HEK293 (cell line): ENCODE measurements at regions not wholly inside any gene's neighbourhood (a gene's known extent, or its start where the extent isn't known, plus 50 kb on each side); places are given as distances from the start of the nearest gene placed in this dataset.
A peak's percentile ranks its signal among the peaks of the same experiment; 100 is the strongest.
"Not testable (repeated sequence)": the region's sequence is repeated elsewhere in the genome, so short reads cannot be mapped to it uniquely, and the experiment has no call there.

Source experiments
- CTCF ChIA-PET: fragments of 350-600 bp; formaldehyde crosslinking; extraction: SDS; loops from one replicate; lab custom pipeline; 2021; ENCODE audit warnings: antibody characterized with exemption; lab: Yijun Ruan, JAX
- POLR2A ChIA-PET: fragments of 300-600 bp; formaldehyde crosslinking; extraction: SDS; loops from one replicate; lab custom pipeline; 2020; ENCODE audit warnings: antibody characterized with exemption, inconsistent platforms; lab: Yijun Ruan, JAX
- H3K27ac ChIP-seq: fragments of 200-500 bp; sonication (Bioruptor generic); 2 replicates; pipeline ENCODE4 v1.5.1; 2014; ENCODE audit warnings: low read depth, low read length, control low read depth, inconsistent platforms; ENCODE audit errors: extremely low read depth
- H3K36me3 ChIP-seq, 2 experiments: fragments of 200-500 bp in 1 of 2; sonication (Bioruptor generic) in 1 of 2; 1 replicate in 1 of 2; 2 replicates in 1 of 2; pipeline ENCODE4 v1.5.1; 2014 to 2017; ENCODE audit warnings: inconsistent platforms in 2 of 2, low read length in 2 of 2; ENCODE audit not compliant: control insufficient read depth in 2 of 2, insufficient read depth in 1 of 2
- H3K4me1 ChIP-seq: fragments of 200-500 bp; sonication (Bioruptor generic); 2 replicates; pipeline ENCODE4 v1.5.1; 2014; ENCODE audit warnings: mild to moderate bottlenecking, low read length, inconsistent platforms; ENCODE audit not compliant: control insufficient read depth, insufficient read depth
- H3K4me3 ChIP-seq: 2 replicates; pipeline ENCODE4 v1.5.1; 2011; ENCODE audit warnings: low read depth, mild to moderate bottlenecking, control low read depth, low read length, moderate library complexity
- H3K9me3 ChIP-seq: fragments of 200-500 bp; sonication (Bioruptor generic); 2 replicates; pipeline ENCODE4 v1.5.1; 2014; ENCODE audit warnings: low read depth, low read length, inconsistent platforms; ENCODE audit not compliant: control insufficient read depth, insufficient read depth
- KLF16 ChIP-seq: fragments of 450-650 bp; formaldehyde crosslinking; IDR thresholded peaks from 2 replicates; pipeline ENCODE4 v1.5.1; 2017; ENCODE audit warnings: missing biosample characterization, missing genetic modification characterization
- TRIM28 ChIP-seq: IDR thresholded peaks from 2 replicates; pipeline ENCODE4 v1.6.1; 2011; ENCODE audit warnings: low read length, control low read depth, borderline replicate concordance
- ZBTB44 ChIP-seq: fragments of 450-650 bp; IDR thresholded peaks from 2 replicates; pipeline ENCODE4 v1.5.1; 2018; ENCODE audit warnings: missing biosample characterization, mild to moderate bottlenecking, missing genetic modification characterization
- ZNF146 ChIP-seq: fragments of 450-650 bp; formaldehyde crosslinking; IDR thresholded peaks from 2 replicates; pipeline ENCODE4 v1.5.1; 2016; ENCODE audit warnings: missing biosample characterization, missing genetic modification characterization
- ZNF239 ChIP-seq: fragments of 450-650 bp; formaldehyde crosslinking; IDR thresholded peaks from 2 replicates; pipeline ENCODE4 v1.5.1; 2016; ENCODE audit warnings: missing biosample characterization, missing genetic modification characterization
- ZNF518A ChIP-seq: fragments of 450-650 bp; formaldehyde crosslinking; conservative IDR thresholded peaks from 2 replicates; pipeline ENCODE4 v1.5.1; 2016; ENCODE audit warnings: low read depth, missing biosample characterization, missing genetic modification characterization
- ZNF571 ChIP-seq: fragments of 450-650 bp; formaldehyde crosslinking; IDR thresholded peaks from 2 replicates; pipeline ENCODE4 v1.5.0; 2017; ENCODE audit warnings: missing biosample characterization, missing genetic modification characterization
- ZNF580 ChIP-seq: fragments of 450-650 bp; formaldehyde crosslinking; IDR thresholded peaks from 2 replicates; pipeline ENCODE4 v1.5.1; 2016; ENCODE audit warnings: missing biosample characterization, missing genetic modification characterization

- H3K4me3 ChIP-seq, POLR2A ChIA-PET: not testable (repeated sequence)
These were observed 361.1 kb downstream of the SRGAP2C start for GRCh38 chr1:121545899-121546298.

GRCh38 chr1:121546830-121547591 lies 362.2 kb downstream of the SRGAP2C start:
- Histone ChIP-seq H3K9me3 (no peaks in the 10 kb centered on the region), H3K4me1 (no peaks in the 10 kb centered on the region), H3K27ac (no peak overlapping the region), H3K36me3 (no peaks in the 10 kb centered on the region), H3K4me3 (no peak overlapping the region)
- POLR2A ChIA-PET = no interaction called here
- CTCF ChIA-PET = no interaction called here
- TF ChIP-seq ZNF239 (tag by site-specific recombination) (no peak), ZNF518A (tag by site-specific recombination) (no peak), ZNF571 (no peak), KLF16 (no peak), ZBTB44 (tag by site-specific recombination) (peak; percentile 45; the same call in 1 of the 2 replicates), TRIM28 (peak; percentile 29; the same call in 1 of the 2 replicates)

More at GRCh38 chr1:121545899-121546298, 361.1 kb downstream of the SRGAP2C start:
- H3K36me3 ChIP-seq, H3K4me1 ChIP-seq, CTCF ChIA-PET: not testable (repeated sequence)
- peak; percentile 76 for TF ChIP-seq ZNF580 (tag by site-specific recombination)
- TF ChIP-seq ZNF146 (tag by site-specific recombination) = peak; percentile 90
- TF ChIP-seq, all 188 proteins: peak for 2; not testable (repeated sequence) for 186
- not testable (repeated sequence) for H3K27ac ChIP-seq, H3K9me3 ChIP-seq

GRCh38 chr1:121547726-121548125 lies 363.0 kb downstream of the SRGAP2C start:
- POLR2A ChIA-PET, H3K9me3 ChIP-seq, H3K4me3 ChIP-seq, CTCF ChIA-PET, H3K4me1 ChIP-seq, H3K27ac ChIP-seq, H3K36me3 ChIP-seq: not testable (repeated sequence)
- peak; percentile 93 for TF ChIP-seq ZNF146 (tag by site-specific recombination)
- TF ChIP-seq ZNF580 (tag by site-specific recombination) = peak; percentile 58; the same call in 1 of the 2 replicates
- TF ChIP-seq, all 188 proteins: peak for 2; not testable (repeated sequence) for 186

- H3K9me3 ChIP-seq, POLR2A ChIA-PET, CTCF ChIA-PET, H3K36me3 ChIP-seq, H3K27ac ChIP-seq, H3K4me3 ChIP-seq, H3K4me1 ChIP-seq: not testable (repeated sequence)
These were observed 366.0 kb downstream of the SRGAP2C start for GRCh38 chr1:121550817-121551216.

- H3K9me3 ChIP-seq, H3K36me3 ChIP-seq, POLR2A ChIA-PET, H3K4me1 ChIP-seq, H3K27ac ChIP-seq, H3K4me3 ChIP-seq, CTCF ChIA-PET: not testable (repeated sequence)
These were observed 366.7 kb downstream of the SRGAP2C start for GRCh38 chr1:121551491-121551890.

GRCh38 chr1:121556560-121556959 lies 371.8 kb downstream of the SRGAP2C start:
- H3K4me3 ChIP-seq, H3K9me3 ChIP-seq, H3K36me3 ChIP-seq, H3K4me1 ChIP-seq, POLR2A ChIA-PET, H3K27ac ChIP-seq, CTCF ChIA-PET: not testable (repeated sequence)
